ENCODE measurements at regions not wholly inside any gene's neighbourhood (a gene's known extent, or its start where the extent isn't known, plus 50 kb on each side); places are given as distances from the start of the nearest gene placed in this dataset.

- POLR2A ChIA-PET: no interaction called here
- TF ChIP-seq POLR2AphosphoS2 (IDR thresholded peaks at IDR 0.05; ENCODE audit: low read depth, low read length): no peak
- TF ChIP-seq MYC (IDR thresholded peaks at IDR 0.05; ENCODE audit: insufficient read depth, insufficient read length, insufficient replicate concordance, low read length, severe bottlenecking): no peak
- TF ChIP-seq TBL1XR1 (IDR thresholded peaks at IDR 0.05; ENCODE audit: low read depth, low read length): no peak
- no peak for TF ChIP-seq REST (IDR thresholded peaks at IDR 0.05; ENCODE audit: low read depth, low read length)
- TF ChIP-seq EED (IDR thresholded peaks at IDR 0.05; ENCODE audit: low read depth): no peak
- TF ChIP-seq, protein P1, sequence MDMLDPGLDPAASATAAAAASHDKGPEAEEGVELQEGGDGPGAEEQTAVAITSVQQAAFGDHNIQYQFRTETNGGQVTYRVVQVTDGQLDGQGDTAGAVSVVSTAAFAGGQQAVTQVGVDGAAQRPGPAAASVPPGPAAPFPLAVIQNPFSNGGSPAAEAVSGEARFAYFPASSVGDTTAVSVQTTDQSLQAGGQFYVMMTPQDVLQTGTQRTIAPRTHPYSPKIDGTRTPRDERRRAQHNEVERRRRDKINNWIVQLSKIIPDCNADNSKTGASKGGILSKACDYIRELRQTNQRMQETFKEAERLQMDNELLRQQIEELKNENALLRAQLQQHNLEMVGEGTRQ (IDR thresholded peaks at IDR 0.05; ENCODE audit: borderline replicate concordance, low read depth, low read length): no peak
- TF ChIP-seq RAD51 (IDR thresholded peaks at IDR 0.05): no peak
- TF ChIP-seq, protein P2, sequence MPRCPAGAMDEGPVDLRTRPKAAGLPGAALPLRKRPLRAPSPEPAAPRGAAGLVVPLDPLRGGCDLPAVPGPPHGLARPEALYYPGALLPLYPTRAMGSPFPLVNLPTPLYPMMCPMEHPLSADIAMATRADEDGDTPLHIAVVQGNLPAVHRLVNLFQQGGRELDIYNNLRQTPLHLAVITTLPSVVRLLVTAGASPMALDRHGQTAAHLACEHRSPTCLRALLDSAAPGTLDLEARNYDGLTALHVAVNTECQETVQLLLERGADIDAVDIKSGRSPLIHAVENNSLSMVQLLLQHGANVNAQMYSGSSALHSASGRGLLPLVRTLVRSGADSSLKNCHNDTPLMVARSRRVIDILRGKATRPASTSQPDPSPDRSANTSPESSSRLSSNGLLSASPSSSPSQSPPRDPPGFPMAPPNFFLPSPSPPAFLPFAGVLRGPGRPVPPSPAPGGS (IDR thresholded peaks at IDR 0.05; ENCODE audit: borderline replicate concordance, insufficient read depth, low read depth, low read length, poor library complexity, severe bottlenecking): no peak
- TF ChIP-seq TCF3 (IDR thresholded peaks at IDR 0.05; ENCODE audit: borderline replicate concordance, insufficient read depth, low read depth, low read length): no peak
- no peak for TF ChIP-seq BACH1 (IDR thresholded peaks at IDR 0.05; ENCODE audit: borderline replicate concordance)
- Histone ChIP-seq H3K4me2 (ENCODE audit: control insufficient read depth, insufficient read depth) (no peak overlapping the region), H3K79me2 (ENCODE audit: control insufficient read depth, insufficient read depth, low read length) (no peaks in the 10 kb centered on the region), H3K27ac (ENCODE audit: control insufficient read depth, insufficient read depth) (no peak overlapping the region), H3K9me3 (replicated peaks; ENCODE audit: control insufficient read depth, insufficient read depth, low read length) (no peaks in the 10 kb centered on the region), H3K9ac (ENCODE audit: control insufficient read depth, insufficient read depth, low read length) (no peak overlapping the region), H3K36me3 (ENCODE audit: control insufficient read depth in 2 of 2, insufficient read depth in 2 of 2, low read length in 1 of 2) (no peaks in the 10 kb centered on the region), H4K20me1 (ENCODE audit: control insufficient read depth, insufficient read depth) (no peaks in the 10 kb centered on the region), H3K4me3 (no peak overlapping the region), H3K4me1 (ENCODE audit: control insufficient read depth, insufficient read depth, low read length) (no peaks in the 10 kb centered on the region), H3K27me3 (replicated peaks in 1 of 2; ENCODE audit: control insufficient read depth in 2 of 2, insufficient read depth in 2 of 2, low read length in 1 of 2) (no peaks in the 10 kb centered on the region), H2AFZ (ENCODE audit: control insufficient read depth, low read depth, low read length) (no peak overlapping the region)
- no peak for FAIRE-seq
- no peak for ATAC-seq
- in situ Hi-C loops (cut with MboI): no loop called here
- SMC1A ChIA-PET (ENCODE audit: uncharacterized antibody, unreplicated experiment): no interaction called here
- no peak for DNase-seq (ENCODE audit: low read depth, low spot score)
- 29% methylated on average over 2 of the region's 2 CpGs for WGBS (ENCODE audit: insufficient coverage, insufficient replicate concordance, low lambda C conversion rate, missing lambda C conversion rate)
- intact Hi-C loops (cut with micrococcal nuclease; ENCODE audit: unreplicated experiment): no loop called here
- CTCF ChIA-PET: no interaction called here
- RAD21 ChIA-PET (ENCODE audit: unreplicated experiment): no interaction called here
- BruUV-seq (replicated peaks): no TSS peak
Measured at GRCh38 chr9:28662675-28663074, 1089.4 kb upstream of the C9orf72 start.
